ENCODE measurements at regions not wholly inside any gene's neighbourhood (a gene's known extent, or its start where the extent isn't known, plus 50 kb on each side); places are given as distances from the start of the nearest gene placed in this dataset.

GRCh38 chr4:129362691-129363274 is 266.8 kb downstream of the C4orf33 start:
- no CpG with 5 or more reads among the region's 5 CpGs for WGBS (ENCODE audit: extremely low coverage, insufficient coverage, insufficient read length)
- Histone ChIP-seq H4K12ac (ENCODE audit: low read depth, low read length) (no peak overlapping the region), H2BK12ac (ENCODE audit: low read length) (no peak overlapping the region), H2AFZ (ENCODE audit: insufficient read depth, low read length, poor library complexity) (no peak overlapping the region), H3K79me2 (ENCODE audit: control insufficient read depth, insufficient read depth, low read length, poor library complexity) (no peaks in the 10 kb centered on the region), H3K18ac (ENCODE audit: low read length) (no peak overlapping the region), H2BK120ac (ENCODE audit: insufficient read depth, low read length, poor library complexity) (no peak overlapping the region), H3K9ac (ENCODE audit: low read length) (no peak overlapping the region), H4K91ac (ENCODE audit: low read depth, low read length) (no peak overlapping the region), H3K79me1 (ENCODE audit: low read length) (no peaks in the 10 kb centered on the region), H3K9me3 (ENCODE audit: insufficient read depth, low read depth, low read length) (no peaks in the 10 kb centered on the region), H3K27ac (ENCODE audit: low read depth, low read length) (no peak overlapping the region), H3K36me3 (ENCODE audit: control insufficient read depth in 1 of 2, insufficient read depth in 2 of 2, low read length in 2 of 2) (no peaks in the 10 kb centered on the region), H3K4me2 (ENCODE audit: low read length) (no peak overlapping the region), H3K27me3 (ENCODE audit: insufficient read depth, low read length) (no peaks in the 10 kb centered on the region), H3K23ac (ENCODE audit: low read length) (no peak overlapping the region), H3K14ac (ENCODE audit: low read length) (no peak overlapping the region), H3K4me1 (ENCODE audit: control insufficient read depth in 1 of 2, insufficient read depth in 2 of 2, low read length in 2 of 2) (no peaks in the 10 kb centered on the region), H4K8ac (ENCODE audit: low read depth, low read length) (no peak overlapping the region), H3K4me3 (ENCODE audit: low read depth, low read length) (no peak overlapping the region), H2AK5ac (ENCODE audit: low read length) (no peak overlapping the region), H3K4ac (ENCODE audit: low read depth, low read length) (no peak overlapping the region), H2BK5ac (ENCODE audit: low read depth, low read length, poor library complexity) (no peak overlapping the region)
- DNase-seq: peak; percentile 34 to 85

- no peaks in the 10 kb centered on the region for H3K27me3 ChIP-seq (ENCODE audit: insufficient read depth, low read length)
- no peaks in the 10 kb centered on the region for H3K79me2 ChIP-seq (ENCODE audit: control insufficient read depth, insufficient read depth, low read length, poor library complexity)
- no peaks in the 10 kb centered on the region for H3K79me1 ChIP-seq (ENCODE audit: low read length)
- H3K4me1 ChIP-seq (ENCODE audit: control insufficient read depth in 1 of 2, insufficient read depth in 2 of 2, low read length in 2 of 2): no peaks in the 10 kb centered on the region
- H4K91ac ChIP-seq (ENCODE audit: low read depth, low read length): no peak overlapping the region
- no peak for DNase-seq
- no peaks in the 10 kb centered on the region for H3K9me3 ChIP-seq (ENCODE audit: insufficient read depth, low read depth, low read length)
- no CpG with 5 or more reads among the region's 10 CpGs for WGBS (ENCODE audit: extremely low coverage, insufficient coverage, insufficient read length)
- no peak overlapping the region for H3K4me2 ChIP-seq (ENCODE audit: low read length)
- H2AFZ ChIP-seq (ENCODE audit: insufficient read depth, low read length, poor library complexity): no peak overlapping the region
- H2BK120ac ChIP-seq (ENCODE audit: insufficient read depth, low read length, poor library complexity): no peak overlapping the region
- no peak overlapping the region for H3K18ac ChIP-seq (ENCODE audit: low read length)
- H3K14ac ChIP-seq (ENCODE audit: low read length): no peak overlapping the region
- H4K12ac ChIP-seq (ENCODE audit: low read depth, low read length): no peak overlapping the region
- no peak overlapping the region for H3K23ac ChIP-seq (ENCODE audit: low read length)
- no peak overlapping the region for H2AK5ac ChIP-seq (ENCODE audit: low read length)
- no peak overlapping the region for H4K8ac ChIP-seq (ENCODE audit: low read depth, low read length)
- no peak overlapping the region for H2BK12ac ChIP-seq (ENCODE audit: low read length)
- H3K4me3 ChIP-seq (ENCODE audit: low read depth, low read length): no peak overlapping the region
- no peak overlapping the region for H3K27ac ChIP-seq (ENCODE audit: low read depth, low read length)
- H3K36me3 ChIP-seq (ENCODE audit: control insufficient read depth in 1 of 2, insufficient read depth in 2 of 2, low read length in 2 of 2): no peaks in the 10 kb centered on the region
- H3K4ac ChIP-seq (ENCODE audit: low read depth, low read length): no peak overlapping the region
- no peak overlapping the region for H3K9ac ChIP-seq (ENCODE audit: low read length)
- no peak overlapping the region for H2BK5ac ChIP-seq (ENCODE audit: low read depth, low read length, poor library complexity)
Observed at GRCh38 chr4:129364747-129365452, 268.9 kb downstream of the C4orf33 start.

DNA sequence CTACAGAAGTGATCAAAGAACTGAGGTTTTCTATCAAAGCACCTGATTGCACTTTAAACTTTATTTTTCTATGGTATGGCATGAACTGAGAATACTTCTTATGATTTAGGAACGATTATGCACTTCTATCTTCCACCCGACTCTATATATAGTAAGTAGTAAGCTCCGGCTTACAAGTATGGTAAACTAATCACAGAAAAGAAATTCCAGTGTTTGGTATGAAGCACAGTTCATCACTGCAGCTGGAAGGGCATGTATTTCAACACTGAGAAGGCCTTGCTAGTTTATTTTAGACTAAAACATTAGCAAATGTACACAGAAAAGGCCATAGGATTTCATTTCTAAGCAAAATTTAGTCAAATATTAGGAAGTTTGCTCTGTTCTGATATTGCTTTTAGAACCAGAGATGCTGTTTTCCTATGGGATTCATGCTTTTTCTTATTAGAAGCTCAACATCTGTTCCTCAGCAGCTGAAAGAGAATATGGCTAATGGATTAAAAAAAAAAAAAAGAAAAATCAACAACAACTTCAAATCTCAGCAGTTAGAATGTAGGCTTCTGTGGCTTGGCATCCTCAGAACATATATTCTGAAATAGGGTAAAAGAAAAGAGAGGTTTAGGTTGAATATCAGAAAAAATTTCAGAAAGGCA is 273.5 kb downstream of the C4orf33 start:
- no peaks in the 10 kb centered on the region for H3K36me3 ChIP-seq (ENCODE audit: control insufficient read depth in 1 of 2, insufficient read depth in 2 of 2, low read length in 2 of 2)
- H3K9me3 ChIP-seq (ENCODE audit: insufficient read depth, low read depth, low read length): no peaks in the 10 kb centered on the region
- H3K27me3 ChIP-seq (ENCODE audit: insufficient read depth, low read length): no peaks in the 10 kb centered on the region
- no peak overlapping the region for H2AK5ac ChIP-seq (ENCODE audit: low read length)
- no CpG with 5 or more reads among the region's 3 CpGs for WGBS (ENCODE audit: extremely low coverage, insufficient coverage, insufficient read length)
- DNase-seq: no peak
- H3K23ac ChIP-seq (ENCODE audit: low read length): no peak overlapping the region
- no peak overlapping the region for H3K27ac ChIP-seq (ENCODE audit: low read depth, low read length)
- H3K4me1 ChIP-seq (ENCODE audit: control insufficient read depth in 1 of 2, insufficient read depth in 2 of 2, low read length in 2 of 2): peaks cover 0 to 3% of the 10 kb centered on the region in 2 experiments
- H4K12ac ChIP-seq (ENCODE audit: low read depth, low read length): no peak overlapping the region
- H3K79me2 ChIP-seq (ENCODE audit: control insufficient read depth, insufficient read depth, low read length, poor library complexity): no peaks in the 10 kb centered on the region
- no peak overlapping the region for H4K91ac ChIP-seq (ENCODE audit: low read depth, low read length)
- H2BK120ac ChIP-seq (ENCODE audit: insufficient read depth, low read length, poor library complexity): no peak overlapping the region
- H2AFZ ChIP-seq (ENCODE audit: insufficient read depth, low read length, poor library complexity): no peak overlapping the region
- H4K8ac ChIP-seq (ENCODE audit: low read depth, low read length): no peak overlapping the region
- H3K14ac ChIP-seq (ENCODE audit: low read length): no peak overlapping the region
- H3K4me2 ChIP-seq (ENCODE audit: low read length): no peak overlapping the region
- no peak overlapping the region for H3K9ac ChIP-seq (ENCODE audit: low read length)
- no peak overlapping the region for H2BK12ac ChIP-seq (ENCODE audit: low read length)
- H3K4me3 ChIP-seq (ENCODE audit: low read depth, low read length): no peak overlapping the region
- H3K4ac ChIP-seq (ENCODE audit: low read depth, low read length): no peak overlapping the region
- no peaks in the 10 kb centered on the region for H3K79me1 ChIP-seq (ENCODE audit: low read length)
- no peak overlapping the region for H2BK5ac ChIP-seq (ENCODE audit: low read depth, low read length, poor library complexity)
- H3K18ac ChIP-seq (ENCODE audit: low read length): no peak overlapping the region

- Histone ChIP-seq H2BK120ac (ENCODE audit: insufficient read depth, low read length, poor library complexity) (no peak overlapping the region), H3K27ac (ENCODE audit: low read depth, low read length) (no peak overlapping the region), H3K27me3 (ENCODE audit: insufficient read depth, low read length) (no peaks in the 10 kb centered on the region), H4K8ac (ENCODE audit: low read depth, low read length) (no peak overlapping the region), H2BK5ac (ENCODE audit: low read depth, low read length, poor library complexity) (no peak overlapping the region), H3K9me3 (ENCODE audit: insufficient read depth, low read depth, low read length) (no peaks in the 10 kb centered on the region), H3K9ac (ENCODE audit: low read length) (no peak overlapping the region), H2BK12ac (ENCODE audit: low read length) (no peak overlapping the region), H3K4ac (ENCODE audit: low read depth, low read length) (no peak overlapping the region), H3K79me2 (ENCODE audit: control insufficient read depth, insufficient read depth, low read length, poor library complexity) (no peaks in the 10 kb centered on the region), H3K18ac (ENCODE audit: low read length) (no peak overlapping the region), H3K79me1 (ENCODE audit: low read length) (no peaks in the 10 kb centered on the region), H4K91ac (ENCODE audit: low read depth, low read length) (no peak overlapping the region), H4K12ac (ENCODE audit: low read depth, low read length) (no peak overlapping the region), H3K23ac (ENCODE audit: low read length) (no peak overlapping the region), H2AFZ (ENCODE audit: insufficient read depth, low read length, poor library complexity) (no peak overlapping the region), H3K4me2 (ENCODE audit: low read length) (no peak overlapping the region), H3K14ac (ENCODE audit: low read length) (no peak overlapping the region), H3K36me3 (ENCODE audit: control insufficient read depth in 1 of 2, insufficient read depth in 2 of 2, low read length in 2 of 2) (no peaks in the 10 kb centered on the region), H2AK5ac (ENCODE audit: low read length) (no peak overlapping the region), H3K4me3 (ENCODE audit: low read depth, low read length) (no peak overlapping the region), H3K4me1 (ENCODE audit: control insufficient read depth in 1 of 2, insufficient read depth in 2 of 2, low read length in 2 of 2) (peaks cover 0 to 6% of the 10 kb centered on the region in 2 experiments)
- DNase-seq: peak in 1 of 2 donors; percentile 44
- WGBS (ENCODE audit: extremely low coverage, insufficient coverage, insufficient read length): no CpG with 5 or more reads among the region's 4 CpGs
Observed at GRCh38 chr4:129371065-129371464, 275.1 kb downstream of the C4orf33 start.
